ENCODE measurements at regions not wholly inside any gene's neighbourhood (a gene's known extent, or its start where the extent isn't known, plus 50 kb on each side); places are given as distances from the start of the nearest gene placed in this dataset.
"Not testable (repeated sequence)": the region's sequence is repeated elsewhere in the genome, so short reads cannot be mapped to it uniquely, and the experiment has no call there.

DNA sequence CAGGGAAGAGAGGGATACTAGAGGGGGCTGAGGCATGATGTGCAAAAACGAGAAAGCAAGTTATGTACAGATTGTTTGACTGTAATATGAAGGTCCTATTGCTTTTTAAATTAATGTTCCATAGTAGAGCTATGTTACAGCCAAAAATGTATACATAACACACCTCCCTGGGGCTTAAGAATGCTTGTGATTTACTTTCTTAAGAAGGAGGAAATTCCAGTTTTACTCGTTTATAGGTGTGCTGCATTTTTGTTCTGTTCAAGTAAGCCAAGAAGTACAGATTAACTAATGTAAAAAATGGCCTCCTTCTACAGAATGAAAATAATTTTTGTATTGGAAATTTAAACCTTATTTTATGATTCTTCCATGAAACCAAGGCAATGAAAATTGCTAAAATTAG, 614.4 kb upstream of the NR3C2 start:
- ATAC-seq: no peak
- no peaks in the 10 kb centered on the region for H3K36me3 Mint-ChIP-seq (ENCODE audit: low read depth)
- H3K4me3 Mint-ChIP-seq: no peak overlapping the region
- CTCF ChIA-PET: no interaction called here
- no peaks in the 10 kb centered on the region for H3K9me3 Mint-ChIP-seq (ENCODE audit: insufficient read depth)
- H3K27ac Mint-ChIP-seq: no peak overlapping the region
- no peaks in the 10 kb centered on the region for H3K27me3 Mint-ChIP-seq (ENCODE audit: low read depth)
- POLR2A ChIA-PET: no interaction called here
- H3K4me1 Mint-ChIP-seq (ENCODE audit: low read depth): no peaks in the 10 kb centered on the region
- DNase-seq: no peak

DNA sequence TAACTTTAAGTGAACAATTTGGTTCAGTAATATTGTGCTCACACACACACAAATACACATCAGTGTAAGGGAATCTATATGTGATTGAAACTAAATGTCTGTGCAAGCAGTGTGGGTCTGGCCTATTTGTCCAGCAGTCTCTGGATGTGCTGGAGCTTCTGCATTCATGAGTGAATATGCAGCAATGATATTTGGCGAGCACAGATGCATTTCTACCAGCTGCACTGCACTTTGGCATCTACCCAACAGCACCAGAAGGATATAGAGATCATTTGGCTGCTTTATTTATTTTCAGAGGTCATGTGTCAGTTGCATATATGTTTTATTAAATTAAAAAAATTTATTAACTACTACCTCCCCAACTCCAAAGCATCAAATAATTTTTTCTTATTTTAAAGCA, 613.4 kb upstream of the NR3C2 start:
- CTCF ChIA-PET: no interaction called here
- ATAC-seq (no peak), DNase-seq (no peak)
- no peaks in the 10 kb centered on the region for H3K9me3 Mint-ChIP-seq (ENCODE audit: insufficient read depth)
- H3K4me1 Mint-ChIP-seq (ENCODE audit: low read depth): no peaks in the 10 kb centered on the region
- POLR2A ChIA-PET: no interaction called here
- no peaks in the 10 kb centered on the region for H3K27me3 Mint-ChIP-seq (ENCODE audit: low read depth)
- no peak overlapping the region for H3K4me3 Mint-ChIP-seq
- no peak overlapping the region for H3K27ac Mint-ChIP-seq
- H3K36me3 Mint-ChIP-seq (ENCODE audit: low read depth): no peaks in the 10 kb centered on the region

- ATAC-seq (no peak), DNase-seq (no peak)
- Mint-ChIP-seq H3K4me1 (ENCODE audit: low read depth) (no peaks in the 10 kb centered on the region), H3K36me3 (ENCODE audit: low read depth) (no peaks in the 10 kb centered on the region), H3K9me3 (ENCODE audit: insufficient read depth) (no peaks in the 10 kb centered on the region), H3K27ac (no peak overlapping the region), H3K4me3 (no peak overlapping the region), H3K27me3 (ENCODE audit: low read depth) (no peaks in the 10 kb centered on the region)
- ChIA-PET CTCF (no interaction called here), POLR2A (no interaction called here)
Measured at GRCh38 chr4:149050840-149051239, 608.6 kb upstream of the NR3C2 start.

- Mint-ChIP-seq H3K9me3 (ENCODE audit: insufficient read depth) (no peaks in the 10 kb centered on the region), H3K27me3 (ENCODE audit: low read depth) (no peaks in the 10 kb centered on the region), H3K4me1 (ENCODE audit: low read depth) (no peaks in the 10 kb centered on the region), H3K4me3 (no peak overlapping the region), H3K27ac (no peak overlapping the region), H3K36me3 (ENCODE audit: low read depth) (no peaks in the 10 kb centered on the region)
- ATAC-seq (no peak), DNase-seq (no peak)
- ChIA-PET POLR2A (no interaction called here), CTCF (no interaction called here)
Measured at GRCh38 chr4:149048451-149049143, 606.4 kb upstream of the NR3C2 start.

DNA sequence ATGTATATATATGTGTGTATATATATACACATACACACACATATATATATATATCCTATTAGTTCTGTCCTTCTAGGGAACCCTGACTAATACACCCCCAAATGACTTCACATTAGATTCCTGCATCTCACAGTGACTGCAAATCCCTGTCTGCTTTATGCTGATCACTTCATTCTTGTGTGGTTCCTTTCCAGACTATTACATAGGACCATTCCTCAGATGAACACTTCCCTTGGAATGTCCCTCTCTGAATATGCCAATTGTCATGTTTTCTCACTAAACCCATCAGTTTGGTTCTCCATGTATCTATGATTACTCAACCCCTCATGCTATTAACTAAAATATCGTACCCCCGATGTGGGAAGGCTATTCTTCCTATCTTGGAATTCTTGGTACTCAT, 605.2 kb upstream of the NR3C2 start:
- ATAC-seq (no peak), DNase-seq (no peak)
- Mint-ChIP-seq H3K27ac (no peak overlapping the region), H3K9me3 (ENCODE audit: insufficient read depth) (no peaks in the 10 kb centered on the region), H3K36me3 (ENCODE audit: low read depth) (no peaks in the 10 kb centered on the region), H3K4me3 (no peak overlapping the region), H3K4me1 (ENCODE audit: low read depth) (no peaks in the 10 kb centered on the region), H3K27me3 (ENCODE audit: low read depth) (no peaks in the 10 kb centered on the region)
- POLR2A ChIA-PET: no interaction called here
- CTCF ChIA-PET: no interaction called here

- H3K9me3 Mint-ChIP-seq (ENCODE audit: insufficient read depth): no peaks in the 10 kb centered on the region
- CTCF ChIA-PET: no interaction called here
- no peak overlapping the region for H3K4me3 Mint-ChIP-seq
- ATAC-seq (no peak), DNase-seq (no peak)
- POLR2A ChIA-PET: no interaction called here
- no peaks in the 10 kb centered on the region for H3K4me1 Mint-ChIP-seq (ENCODE audit: low read depth)
- H3K36me3 Mint-ChIP-seq (ENCODE audit: low read depth): no peaks in the 10 kb centered on the region
- H3K27ac Mint-ChIP-seq: no peak overlapping the region
- H3K27me3 Mint-ChIP-seq (ENCODE audit: low read depth): no peaks in the 10 kb centered on the region
Measured at GRCh38 chr4:149045731-149046130, 603.5 kb upstream of the NR3C2 start.

DNA sequence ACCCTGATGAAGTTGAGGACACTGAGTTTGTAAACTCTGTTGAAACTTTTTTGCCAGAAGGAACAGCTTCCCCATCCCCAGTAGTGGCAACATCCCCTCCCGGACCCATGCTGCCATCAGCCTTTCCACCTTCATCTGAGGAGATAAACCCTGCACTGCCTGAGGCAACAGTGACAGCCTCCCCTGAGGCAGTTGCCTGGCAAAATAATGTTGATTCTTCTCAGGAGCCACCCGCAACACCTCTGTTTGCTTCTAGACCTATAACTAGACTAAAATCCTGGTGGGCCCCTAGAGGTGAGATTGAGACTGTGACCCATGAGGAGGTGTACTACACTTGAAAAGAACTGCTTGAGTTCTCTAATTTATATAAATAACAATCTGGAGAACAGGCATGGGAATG, 597.6 kb upstream of the NR3C2 start:
- H3K9me3 Mint-ChIP-seq (ENCODE audit: insufficient read depth); H3K27ac Mint-ChIP-seq; DNase-seq; H3K36me3 Mint-ChIP-seq (ENCODE audit: low read depth); H3K4me3 Mint-ChIP-seq; POLR2A ChIA-PET; ATAC-seq; H3K27me3 Mint-ChIP-seq (ENCODE audit: low read depth); H3K4me1 Mint-ChIP-seq (ENCODE audit: low read depth); CTCF ChIA-PET: not testable (repeated sequence)

- POLR2A ChIA-PET: interaction anchor here (0.7 kb wide), 1 partner anchor 975 kb away, joined by 3 read pairs; no protein-coding TSS in a partner anchor
- no peaks in the 10 kb centered on the region for H3K9me3 Mint-ChIP-seq (ENCODE audit: insufficient read depth)
- no peaks in the 10 kb centered on the region for H3K4me1 Mint-ChIP-seq (ENCODE audit: low read depth)
- CTCF ChIA-PET: interaction anchor here (1.0 kb wide), 2 partner anchors 975 to 1009 kb away, joined by 4 read pairs; no protein-coding TSS in a partner anchor
- H3K36me3 Mint-ChIP-seq (ENCODE audit: low read depth): no peaks in the 10 kb centered on the region
- DNase-seq (no peak), ATAC-seq (no peak)
- no peak overlapping the region for H3K27ac Mint-ChIP-seq
- no peak overlapping the region for H3K4me3 Mint-ChIP-seq
- no peaks in the 10 kb centered on the region for H3K27me3 Mint-ChIP-seq (ENCODE audit: low read depth)
Measured at GRCh38 chr4:149031399-149031798, 589.2 kb upstream of the NR3C2 start.

- Mint-ChIP-seq H3K27ac (no peak overlapping the region), H3K27me3 (ENCODE audit: low read depth) (no peaks in the 10 kb centered on the region), H3K36me3 (ENCODE audit: low read depth) (no peaks in the 10 kb centered on the region), H3K9me3 (ENCODE audit: insufficient read depth) (no peaks in the 10 kb centered on the region), H3K4me1 (ENCODE audit: low read depth) (no peaks in the 10 kb centered on the region), H3K4me3 (no peak overlapping the region)
- POLR2A ChIA-PET: no interaction called here
- CTCF ChIA-PET: no interaction called here
- ATAC-seq (no peak), DNase-seq (no peak)
Measured at GRCh38 chr4:149029056-149029651, 586.9 kb upstream of the NR3C2 start.

DNA sequence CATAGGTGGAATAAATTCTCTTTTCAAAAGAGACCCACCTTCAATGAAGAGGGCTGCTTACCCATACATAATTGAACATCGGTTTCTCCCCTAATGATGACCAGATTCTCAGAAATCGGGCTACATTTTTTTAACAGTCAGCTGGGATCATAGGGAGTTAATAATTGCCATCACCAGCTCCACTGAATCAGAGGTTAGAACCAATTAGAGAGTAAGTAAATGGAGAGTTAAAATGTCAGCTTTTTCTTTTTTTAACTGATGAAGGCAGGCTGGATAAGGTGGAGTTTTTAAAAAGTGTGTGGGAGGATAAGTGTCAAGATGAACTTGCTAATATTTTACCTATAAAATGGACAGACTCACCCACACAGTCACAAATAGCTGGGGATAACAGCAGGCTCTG, 584.5 kb upstream of the NR3C2 start:
- Mint-ChIP-seq H3K4me1 (ENCODE audit: low read depth) (no peaks in the 10 kb centered on the region), H3K4me3 (no peak overlapping the region), H3K36me3 (ENCODE audit: low read depth) (no peaks in the 10 kb centered on the region), H3K9me3 (ENCODE audit: insufficient read depth) (no peaks in the 10 kb centered on the region), H3K27ac (no peak overlapping the region), H3K27me3 (ENCODE audit: low read depth) (no peaks in the 10 kb centered on the region)
- no peak for ATAC-seq
- ChIA-PET CTCF (no interaction called here), POLR2A (no interaction called here)
- DNase-seq: no peak

GRCh38 chr4:149017002-149017734, 575.0 kb upstream of the NR3C2 start:
- POLR2A ChIA-PET: interaction anchor here (0.5 kb wide), 1 partner anchor 1212 kb away, joined by 3 read pairs; no protein-coding TSS in a partner anchor
- Mint-ChIP-seq H3K36me3 (ENCODE audit: low read depth) (no peaks in the 10 kb centered on the region), H3K9me3 (ENCODE audit: insufficient read depth) (no peaks in the 10 kb centered on the region), H3K4me3 (no peak overlapping the region), H3K4me1 (ENCODE audit: low read depth) (no peaks in the 10 kb centered on the region), H3K27me3 (ENCODE audit: low read depth) (no peaks in the 10 kb centered on the region), H3K27ac (no peak overlapping the region)
- CTCF ChIA-PET: no interaction called here
- ATAC-seq (no peak), DNase-seq (no peak)

DNA sequence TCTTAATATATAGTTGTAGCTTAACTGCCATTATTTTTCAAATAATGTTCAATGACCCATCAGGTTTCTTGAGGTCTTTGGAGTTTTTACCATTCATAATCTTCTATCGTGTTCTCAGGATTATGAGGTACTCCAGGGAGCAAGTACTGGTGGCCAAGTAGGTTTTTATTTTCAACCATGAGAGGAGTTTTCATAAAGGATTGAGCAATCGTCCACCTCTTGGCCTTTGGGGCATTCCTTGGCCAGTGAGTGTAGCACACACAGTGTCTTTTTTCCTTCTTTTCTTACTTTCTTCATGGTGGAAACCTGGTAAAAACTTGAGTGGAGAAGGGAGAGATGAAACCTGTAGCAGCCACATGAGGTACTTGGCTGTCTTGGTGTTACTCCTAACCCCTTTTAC, 567.0 kb upstream of the NR3C2 start:
- Mint-ChIP-seq H3K4me1 (ENCODE audit: low read depth) (no peaks in the 10 kb centered on the region), H3K27me3 (ENCODE audit: low read depth) (no peaks in the 10 kb centered on the region), H3K4me3 (no peak overlapping the region), H3K9me3 (ENCODE audit: insufficient read depth) (no peaks in the 10 kb centered on the region), H3K27ac (no peak overlapping the region), H3K36me3 (ENCODE audit: low read depth) (no peaks in the 10 kb centered on the region)
- no peak for DNase-seq
- ChIA-PET POLR2A (no interaction called here), CTCF (no interaction called here)
- ATAC-seq: no peak
